Raji (cell line): ENCODE measurements at regions not wholly inside any gene's neighbourhood (a gene's known extent, or its start where the extent isn't known, plus 50 kb on each side); places are given as distances from the start of the nearest gene placed in this dataset.

Source experiments
- POLR2A ChIP-seq: IDR thresholded peaks from 2 replicates; pipeline ENCODE4 v1.6.1; 2011; ENCODE audit warnings: low read depth, low read length, control low read depth; ENCODE audit not compliant: insufficient read depth

- TF ChIP-seq POLR2A, result no peak
These were observed 180.3 kb upstream of the E2F8 start for GRCh38 chr11:19420868-19421533.

GRCh38 chr11:19419808-19420207, 179.1 kb upstream of the E2F8 start:
- TF ChIP-seq POLR2A, result no peak

- no peak for TF ChIP-seq POLR2A
These were observed 178.4 kb upstream of the E2F8 start for GRCh38 chr11:19419021-19419750.

GRCh38 chr11:19418221-19418620, 177.5 kb upstream of the E2F8 start:
- no peak for TF ChIP-seq POLR2A

- TF ChIP-seq POLR2A, result no peak
These were observed 169.3 kb upstream of the E2F8 start for GRCh38 chr11:19410032-19410431.

- no peak for TF ChIP-seq POLR2A
These were observed 168.6 kb upstream of the E2F8 start for GRCh38 chr11:19409307-19409706.

GRCh38 chr11:19407677-19408270, 167.0 kb upstream of the E2F8 start:
- TF ChIP-seq POLR2A, result no peak

GRCh38 chr11:19405966-19406365, 165.2 kb upstream of the E2F8 start:
- no peak for TF ChIP-seq POLR2A

- TF ChIP-seq POLR2A, result no peak
These were observed 164.0 kb upstream of the E2F8 start for GRCh38 chr11:19404787-19405186.

GRCh38 chr11:19403196-19403895, 162.6 kb upstream of the E2F8 start:
- no peak for TF ChIP-seq POLR2A

GRCh38 chr11:19400296-19400695, 159.6 kb upstream of the E2F8 start:
- no peak for TF ChIP-seq POLR2A

- no peak for TF ChIP-seq POLR2A
These were observed 158.2 kb upstream of the E2F8 start for GRCh38 chr11:19398772-19399527.

GRCh38 chr11:19398273-19398672, 157.5 kb upstream of the E2F8 start:
- no peak for TF ChIP-seq POLR2A

- TF ChIP-seq POLR2A, result no peak
These were observed 154.3 kb upstream of the E2F8 start for GRCh38 chr11:19395050-19395449.

- no peak for TF ChIP-seq POLR2A
These were observed 153.8 kb upstream of the E2F8 start for GRCh38 chr11:19394525-19395016.
